Spleen (tissue), 11 donors: ENCODE measurements at regions not wholly inside any gene's neighbourhood (a gene's known extent, or its start where the extent isn't known, plus 50 kb on each side); places are given as distances from the start of the nearest gene placed in this dataset.

Experiments used
- DNase-seq: peaks from one replicate; pipeline ENCODE4 v3.0.0-alpha.2; 2020
- H3K27ac ChIP-seq, 8 donors: fragments of 200-600 bp; sonication (generic) in 7 of 8; 1 replicate in 4 of 8; 2 replicates in 4 of 8; pipeline versions ENCODE4 v1.5.0 to v1.8.0; 2016 to 2021; ENCODE audit warnings: inconsistent platforms in 4 of 8, mild to moderate bottlenecking in 4 of 8, moderate library complexity in 1 of 8
- H3K27me3 ChIP-seq, 7 donors: fragments of 200-600 bp; sonication (generic) in 6 of 7; replicated peaks in 1 of 7; 1 replicate in 4 of 7; 2 replicates in 3 of 7; pipeline versions ENCODE4 v1.5.0 to v1.8.0; 2016 to 2021; ENCODE audit warnings: inconsistent platforms in 3 of 7, mild to moderate bottlenecking in 1 of 7
- H3K36me3 ChIP-seq, 6 donors: fragments of 200-600 bp; sonication (generic) in 5 of 6; 1 replicate in 4 of 6; 2 replicates in 2 of 6; pipeline versions ENCODE4 v1.5.0 to v1.8.0; 2016 to 2021; ENCODE audit warnings: inconsistent platforms in 2 of 6
- H3K4me1 ChIP-seq, 6 donors: fragments of 200-600 bp; sonication (generic) in 5 of 6; 1 replicate in 3 of 6; 2 replicates in 3 of 6; pipeline versions ENCODE4 v1.5.0 to v1.8.0; 2016 to 2021; ENCODE audit warnings: inconsistent platforms in 3 of 6
- H3K4me3 ChIP-seq, 8 donors: fragments of 200-600 bp; sonication (generic) in 7 of 8; 1 replicate in 4 of 8; 2 replicates in 4 of 8; pipeline versions ENCODE4 v1.5.0 to v1.8.0; 2016 to 2021; ENCODE audit warnings: inconsistent platforms in 4 of 8, mild to moderate bottlenecking in 4 of 8, moderate library complexity in 2 of 8
- H3K9me3 ChIP-seq, 8 donors: fragments of 200-600 bp; sonication (generic) in 7 of 8; 1 replicate in 4 of 8; 2 replicates in 4 of 8; pipeline versions ENCODE4 v1.5.0 to v1.8.0; 2016 to 2021; ENCODE audit warnings: inconsistent platforms in 4 of 8
- CTCF ChIP-seq, 11 experiments: fragments of 200-600 bp in 7 of 11; fragments of 450-650 bp in 4 of 11; sonication (generic) in 4 of 11; IDR thresholded peaks in 8 of 11; conservative IDR thresholded peaks in 3 of 11; 1 replicate in 7 of 11; 2 replicates in 4 of 11; pipeline versions ENCODE4 v1.4.0 to v1.8.0; 2016 to 2021; ENCODE audit warnings: antibody characterized with exemption in 11 of 11, inconsistent platforms in 4 of 11, mild to moderate bottlenecking in 1 of 11
- POLR2A ChIP-seq, 3 donors: fragments of 450-650 bp; IDR thresholded peaks; one replicate each; pipeline ENCODE4 v1.5.1; 2017; ENCODE audit warnings: antibody characterized with exemption in 3 of 3, mild to moderate bottlenecking in 1 of 3
- POLR2AphosphoS5 ChIP-seq, 3 donors: sonication (generic); formaldehyde crosslinking; IDR thresholded peaks; one replicate each; pipeline ENCODE4 v1.5.1; 2017; ENCODE audit warnings: antibody characterized with exemption in 3 of 3
- WGBS, 5 donors: extraction: QIAGEN DNeasy Blood & Tissue Kit in 3 of 5; methylation state at CpG; one replicate each; pipeline versions ENCODE4 v1.1.5 to v1.1.7; 2013 to 2018; 5-methylcytosine and 5-hydroxymethylcytosine counted together
- intact Hi-C: fragments of 100-400 bp; cut with DNase I; formaldehyde crosslinking; loops from one replicate; pipeline ENCODE4 v1.15.0; 2023; ENCODE audit warnings: low total_unique reads
- donor health status: healthy with polysubstance abuse.
- donor health status: DM: no; HTN: no; CAD: no; lungs with moderate emphysema.
- donor health status: DM: no; HTN: no; CAD: no.
- donor health status: Bipolar disorder and iron deficiency.
- donor health status: healthy.
- donor health status: DM: no; HTN: no; CAD: no.
- donor health status: DM: yes; HTN: yes; CAD: no.

- Histone ChIP-seq H3K36me3 (no peaks in the 10 kb centered on the region), H3K4me3 (no peak overlapping the region), H3K27me3 (peaks cover 0 to 9% (median 0%) of the 10 kb centered on the region in 7 donors), H3K27ac (no peak overlapping the region), H3K9me3 (peaks cover 0 to 6% (median 1%) of the 10 kb centered on the region in 8 donors), H3K4me1 (peaks cover 0 to 5% (median 0%) of the 10 kb centered on the region in 6 donors)
- intact Hi-C loops, result no loop called here
- no peak for DNase-seq
- TF ChIP-seq CTCF (IDR thresholded peaks at IDR 0.05 in 8 of 11, conservative IDR thresholded peaks at IDR 0.05 in 3 of 11) (no peak), POLR2A (IDR thresholded peaks at IDR 0.05) (no peak), POLR2AphosphoS5 (IDR thresholded peaks at IDR 0.05) (no peak)
Observed at GRCh38 chr1:229751610-229752009, 125.6 kb downstream of the URB2 start.

GRCh38 chr1:229752679-229753078, 126.6 kb downstream of the URB2 start:
- whole genome bisulfite sequencing, 5 donors, result 88 to 95% (median 94%) methylated on average over 5 of the region's 5 CpGs
- no peak for DNase-seq
- no peaks in the 10 kb centered on the region for H3K36me3 ChIP-seq
- TF ChIP-seq POLR2AphosphoS5 (IDR thresholded peaks at IDR 0.05) (no peak), CTCF (IDR thresholded peaks at IDR 0.05 in 8 of 11, conservative IDR thresholded peaks at IDR 0.05 in 3 of 11) (no peak)
- H3K4me1 ChIP-seq, result peaks cover 0 to 5% (median 0%) of the 10 kb centered on the region in 6 donors
- H3K27ac ChIP-seq, result no peak overlapping the region
- no peak overlapping the region for H3K4me3 ChIP-seq
- peaks cover 0 to 16% (median 12%) of the 10 kb centered on the region in 8 donors for H3K9me3 ChIP-seq
- peaks cover 0 to under 1% (median 0%) of the 10 kb centered on the region in 7 donors for H3K27me3 ChIP-seq
- intact Hi-C loops, result no loop called here

GRCh38 chr1:229753764-229754551, 127.9 kb downstream of the URB2 start:
- 38 to 62% (median 47%) methylated on average over 6 to 7 of the region's 7 CpGs for WGBS, 5 donors
- TF ChIP-seq POLR2AphosphoS5 (IDR thresholded peaks at IDR 0.05) (no peak), POLR2A (IDR thresholded peaks at IDR 0.05) (no peak), CTCF (IDR thresholded peaks at IDR 0.05 in 8 of 11, conservative IDR thresholded peaks at IDR 0.05 in 3 of 11) (no peak)
- Histone ChIP-seq H3K4me1 (peaks cover 0 to 5% (median 0%) of the 10 kb centered on the region in 6 donors), H3K9me3 (peaks cover 0 to 19% (median 12%) of the 10 kb centered on the region in 8 donors), H3K27ac (no peak overlapping the region), H3K27me3 (no peaks in the 10 kb centered on the region), H3K36me3 (no peaks in the 10 kb centered on the region), H3K4me3 (no peak overlapping the region)
- DNase-seq, result no peak
- intact Hi-C loops, result no loop called here

- 73 to 81% (median 75%) methylated on average over 4 of the region's 4 CpGs for whole genome bisulfite sequencing, 5 donors
- H3K27me3 ChIP-seq, result no peaks in the 10 kb centered on the region
Observed at GRCh38 chr1:229756666-229757065, 130.6 kb downstream of the URB2 start.

More at GRCh38 chr1:229756666-229757065, 130.6 kb downstream of the URB2 start:
- TF ChIP-seq POLR2A (IDR thresholded peaks at IDR 0.05) (no peak), POLR2AphosphoS5 (IDR thresholded peaks at IDR 0.05) (no peak)
- intact Hi-C loops, result no loop called here
- Histone ChIP-seq H3K36me3 (no peaks in the 10 kb centered on the region), H3K27ac (no peak overlapping the region), H3K4me1 (peaks cover 0 to 5% (median 0%) of the 10 kb centered on the region in 6 donors), H3K4me3 (no peak overlapping the region), H3K9me3 (peaks cover 0 to 19% (median 12%) of the 10 kb centered on the region in 8 donors)
- DNase-seq, result no peak
